M059J (cell line): ENCODE measurements at regions not wholly inside any gene's neighbourhood (a gene's known extent, or its start where the extent isn't known, plus 50 kb on each side); places are given as distances from the start of the nearest gene placed in this dataset.
A peak's percentile ranks its signal among the peaks of the same experiment; 100 is the strongest.
"Not testable (repeated sequence)": the region's sequence is repeated elsewhere in the genome, so short reads cannot be mapped to it uniquely, and the experiment has no call there.

Experiments
- DNase-seq: peaks from one replicate; pipeline ENCODE4 v3.0.0-alpha.2; 2012; ENCODE audit warnings: low read depth

DNA sequence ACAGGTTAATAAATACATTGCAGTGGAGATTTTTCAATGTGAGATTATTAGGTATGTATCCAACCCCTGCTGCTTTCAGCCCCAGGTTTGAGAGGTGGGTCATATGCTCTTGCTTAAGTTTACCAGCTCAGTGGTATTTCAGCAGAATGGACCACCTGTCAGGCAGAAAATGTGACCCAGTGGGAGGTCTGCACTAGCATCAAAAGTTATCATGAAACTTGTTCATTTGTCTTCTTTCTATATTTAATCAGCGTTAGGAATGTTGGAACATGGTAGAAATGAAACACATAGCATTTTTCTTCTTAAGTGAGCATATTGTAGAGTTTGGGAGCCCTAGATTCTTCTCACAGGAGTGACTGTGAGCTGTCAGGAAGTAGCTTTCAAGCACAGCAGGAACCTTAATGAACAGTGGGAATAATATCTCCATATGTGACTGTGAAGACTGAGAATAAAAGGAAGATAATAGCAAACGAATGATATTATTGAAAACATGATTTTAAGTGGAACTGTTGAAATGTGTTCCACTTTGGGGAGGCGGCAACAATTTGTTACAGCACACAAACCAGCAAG lies 596.9 kb upstream of the CDH6 start:
- no peak for DNase-seq

DNA sequence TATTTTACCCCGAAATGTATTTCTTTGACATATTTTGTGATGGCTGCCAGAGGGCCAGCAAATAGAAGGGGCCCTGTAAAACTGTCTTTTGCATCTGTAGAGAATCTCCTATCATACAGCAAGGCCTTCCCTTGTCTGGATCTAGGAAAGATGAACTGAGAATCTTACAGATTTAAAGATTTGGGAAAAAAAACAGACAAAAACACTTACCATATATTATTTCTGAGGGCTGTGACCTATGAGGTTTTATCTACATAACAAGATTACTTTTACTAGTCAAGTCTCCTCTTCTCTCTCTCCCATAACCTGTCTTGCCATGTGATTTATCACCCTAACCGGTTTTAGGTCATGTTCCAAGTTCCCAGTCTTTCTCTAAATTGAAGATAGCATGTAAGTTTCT lies 599.2 kb upstream of the CDH6 start:
- DNase-seq = no peak

DNA sequence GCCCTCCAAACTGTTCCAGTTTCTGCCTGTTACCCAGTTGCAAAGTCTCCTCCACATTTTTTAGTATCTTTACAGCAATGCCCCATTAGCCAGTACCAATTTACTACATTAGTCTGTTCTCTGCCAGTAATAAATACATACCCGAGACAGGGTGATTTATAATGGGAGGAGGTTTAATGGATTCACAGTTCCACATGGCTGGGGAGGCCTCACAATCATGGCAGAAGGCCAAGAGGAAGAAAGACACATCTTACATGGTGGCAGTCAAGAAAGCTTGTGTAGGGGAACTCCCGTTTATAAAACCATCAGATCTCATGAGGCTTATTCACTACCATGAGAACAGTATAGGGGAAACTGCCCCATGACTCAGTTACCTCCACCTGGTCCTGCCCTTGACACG lies 600.7 kb upstream of the CDH6 start:
- no peak for DNase-seq

DNA sequence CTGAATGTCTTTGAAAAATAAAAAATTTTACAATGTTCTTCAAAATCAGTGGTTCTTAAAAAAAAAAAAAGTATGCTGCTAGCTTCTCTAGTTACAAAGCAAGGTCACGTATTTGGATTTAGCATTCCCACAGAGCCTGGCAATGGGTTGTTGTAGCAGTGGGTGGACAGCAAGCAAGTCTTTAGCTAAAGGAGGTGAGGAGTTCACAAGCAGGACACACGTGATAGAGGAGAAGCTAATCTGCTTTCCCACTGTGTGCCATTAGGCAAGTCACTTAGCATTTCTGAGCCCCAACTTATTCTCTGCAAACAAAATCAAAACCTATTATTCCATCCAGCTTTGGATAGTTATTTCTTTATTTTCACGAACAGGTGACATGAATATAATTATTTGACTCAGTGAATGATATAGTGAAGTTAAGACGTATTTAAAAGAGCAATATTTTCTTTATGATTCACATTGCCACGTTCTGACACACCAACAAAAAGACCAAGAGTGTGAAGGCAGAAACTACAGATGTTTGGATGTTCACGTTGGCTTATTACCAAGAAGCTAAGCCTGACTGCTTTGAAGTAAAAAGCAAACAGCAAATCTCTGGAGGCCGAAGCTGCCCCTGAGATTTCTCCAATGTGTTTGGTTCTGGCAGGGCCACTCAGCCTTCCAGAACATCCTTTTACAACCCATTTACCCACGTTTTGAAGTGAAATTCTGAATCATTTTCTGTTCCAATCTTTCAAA lies 612.1 kb upstream of the CDH6 start:
- no peak for DNase-seq

DNA sequence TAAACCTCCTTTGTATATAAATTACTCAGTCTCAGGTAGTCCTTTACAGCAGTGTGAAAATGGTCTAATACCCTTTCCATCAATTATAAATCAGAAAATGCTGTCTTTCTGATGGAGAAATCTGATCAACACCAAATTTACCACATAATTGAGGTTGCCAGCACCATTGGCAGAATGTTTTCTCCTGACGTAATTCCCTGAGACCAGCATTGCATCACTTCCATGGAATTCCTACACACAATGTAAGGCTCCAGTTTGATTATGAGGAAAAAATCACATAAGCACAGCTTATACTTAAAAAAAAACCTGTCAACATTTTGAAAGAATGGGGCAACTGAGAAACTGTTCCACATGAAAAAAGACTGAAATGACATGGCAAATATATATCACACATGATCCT lies 618.7 kb upstream of the CDH6 start:
- DNase-seq = no peak

DNA sequence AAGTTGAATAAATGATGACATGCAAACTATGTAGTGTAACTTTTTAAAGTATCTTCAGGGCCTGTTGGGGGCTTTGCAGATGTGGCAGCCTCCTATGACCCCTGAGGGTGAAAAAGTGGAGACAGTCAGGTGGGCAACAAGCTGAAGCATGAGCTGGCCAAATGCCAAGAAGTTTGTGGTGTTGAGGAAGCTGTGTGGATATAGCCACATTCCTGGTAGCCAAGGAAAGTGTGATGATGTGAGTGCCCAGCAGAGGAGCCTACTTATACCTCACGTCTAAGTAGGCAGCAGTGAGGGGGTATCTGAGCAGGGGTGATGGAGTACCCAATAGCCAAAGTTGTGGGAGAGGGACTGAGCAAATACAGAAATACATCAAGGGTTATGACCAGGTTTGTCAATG lies 621.2 kb upstream of the CDH6 start:
- DNase-seq = no peak

DNA sequence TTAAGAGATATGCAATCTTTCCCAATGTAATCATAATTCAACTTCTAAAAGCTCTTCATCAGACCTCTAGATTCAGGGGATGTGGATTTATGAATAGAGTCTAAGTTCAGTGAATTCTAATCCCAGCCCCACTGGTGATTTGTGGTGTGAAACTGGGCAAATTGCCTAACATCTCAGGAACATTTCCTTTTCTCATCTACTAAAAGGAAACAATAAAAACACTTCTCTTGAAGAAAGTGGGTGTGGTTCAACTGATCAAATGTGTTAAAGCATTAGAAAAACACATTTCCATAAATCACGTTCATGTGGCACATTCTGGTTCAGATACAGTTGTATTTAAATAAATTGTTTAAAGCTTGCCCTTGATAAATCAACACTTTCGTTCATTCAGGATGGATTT lies 631.7 kb upstream of the CDH6 start:
- DNase-seq = no peak

DNA sequence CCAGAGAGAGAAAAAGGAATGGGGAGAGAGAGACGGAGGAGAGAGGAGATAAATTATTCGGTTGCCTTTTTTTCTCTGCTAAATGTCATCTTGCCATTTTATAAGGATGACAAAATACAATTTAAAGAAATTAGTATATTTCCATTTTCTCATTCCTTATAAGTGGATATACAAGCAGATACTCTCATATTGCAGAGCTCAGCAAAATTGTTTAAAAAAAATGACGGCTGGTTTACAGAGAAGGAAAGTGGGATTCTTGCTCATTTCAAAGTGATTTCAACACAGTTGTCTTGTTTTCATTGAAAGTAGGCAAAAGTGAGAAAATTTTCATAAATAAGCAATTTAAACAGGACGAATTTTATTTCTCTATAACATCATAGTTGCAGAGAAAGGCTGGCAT lies 641.9 kb upstream of the CDH6 start:
- no peak for DNase-seq

DNA sequence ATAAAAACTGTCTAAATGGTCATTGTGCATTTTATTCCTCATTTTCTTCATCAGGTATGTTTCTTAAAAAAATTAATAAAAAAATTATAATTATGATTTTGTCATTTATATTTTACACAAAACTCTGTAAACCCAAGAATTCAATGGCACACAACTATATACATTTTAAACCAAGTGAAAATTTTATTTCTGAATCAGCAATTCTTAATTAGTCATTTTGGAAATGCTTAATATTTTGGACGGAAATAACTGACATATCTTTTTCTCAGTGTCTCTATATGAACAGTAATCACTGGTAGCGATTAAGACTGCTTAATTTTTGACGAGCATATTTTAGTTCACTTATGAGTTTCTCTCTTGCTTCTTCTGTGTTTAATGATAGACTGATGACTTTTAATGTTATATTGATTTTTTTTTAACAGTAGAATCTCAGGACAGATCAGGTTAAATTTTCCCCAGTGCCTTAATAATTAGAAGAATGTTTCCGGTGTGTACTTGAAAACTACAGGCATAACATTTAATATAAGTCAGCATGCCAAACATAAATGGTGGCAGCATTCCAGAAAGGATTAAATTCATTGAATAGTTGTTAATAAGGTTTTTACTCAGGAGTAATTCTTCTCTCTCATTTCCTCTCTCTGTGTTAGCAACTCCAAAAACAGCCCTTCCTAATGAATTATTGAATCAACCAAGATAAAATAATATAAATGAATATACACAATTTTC lies 644.7 kb upstream of the CDH6 start:
- DNase-seq = no peak

DNA sequence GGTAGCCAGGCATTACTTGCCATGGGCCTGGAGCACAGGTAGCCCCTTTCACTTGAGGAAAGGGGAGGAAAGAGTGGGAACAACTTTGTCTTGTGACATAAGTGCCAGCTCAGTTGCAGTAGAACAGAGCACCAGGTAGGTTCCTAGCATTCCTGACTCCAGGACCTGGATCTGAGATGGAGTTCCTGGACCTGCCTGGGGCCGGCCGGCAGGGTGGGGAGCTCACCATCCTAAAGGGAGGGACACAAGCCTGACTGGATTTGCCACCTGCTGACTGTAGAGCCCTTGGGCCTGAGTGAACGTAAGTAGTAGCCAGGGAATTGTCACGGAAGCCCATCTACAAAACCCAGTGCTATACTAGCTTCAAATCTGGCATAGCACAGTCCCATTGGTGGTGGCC lies 653.3 kb upstream of the CDH6 start:
- no peak for DNase-seq

DNA sequence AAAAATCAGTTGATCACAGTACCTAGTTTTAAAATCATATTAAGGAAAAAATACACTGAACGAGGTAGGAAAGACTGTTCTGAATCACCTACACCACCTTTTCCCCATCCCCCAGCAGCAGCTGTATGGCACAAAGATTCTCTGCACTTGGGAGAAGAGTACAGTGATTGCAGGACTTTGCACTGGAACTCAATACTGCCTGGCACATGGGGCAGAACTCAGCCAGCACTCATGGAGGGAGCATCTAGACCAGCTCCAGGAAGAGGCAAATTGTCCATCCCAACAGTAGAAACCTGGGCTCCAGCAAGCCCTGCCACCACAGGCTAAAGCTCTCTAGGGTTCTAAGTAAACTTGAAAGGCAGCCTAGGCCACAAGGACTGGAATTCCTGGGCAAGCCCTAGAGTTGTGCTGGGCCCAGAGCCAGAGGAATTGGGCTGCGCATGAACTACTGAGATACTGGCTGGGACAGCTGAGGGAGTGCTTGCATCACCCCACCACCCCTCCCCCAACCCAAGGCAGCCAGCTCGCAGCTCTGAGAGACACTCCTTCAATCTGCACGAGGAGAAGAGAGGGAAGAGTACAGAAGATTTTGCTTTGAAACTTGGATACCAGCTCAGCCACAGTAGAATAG lies 654.4 kb upstream of the CDH6 start:
- DNase-seq = peak; percentile 3

DNA sequence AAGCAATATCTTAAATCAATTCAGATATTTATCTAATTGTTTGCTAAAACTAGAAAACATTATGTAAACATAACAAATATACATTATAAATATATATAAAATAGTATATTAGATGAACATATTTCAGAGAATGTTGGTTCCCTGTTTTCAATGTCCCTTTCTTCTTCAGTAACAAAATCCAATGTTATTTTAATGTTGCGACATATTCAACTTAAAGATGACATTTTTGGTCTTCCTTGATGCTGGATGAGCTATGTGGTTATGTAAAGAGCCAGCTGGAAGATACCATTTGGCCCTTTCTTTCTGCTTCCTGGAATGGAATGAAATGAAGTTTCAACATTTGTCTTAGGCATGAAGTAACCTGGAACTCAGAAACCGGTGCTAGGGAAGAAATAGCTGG lies 668.1 kb upstream of the CDH6 start:
- DNase-seq = no peak

DNA sequence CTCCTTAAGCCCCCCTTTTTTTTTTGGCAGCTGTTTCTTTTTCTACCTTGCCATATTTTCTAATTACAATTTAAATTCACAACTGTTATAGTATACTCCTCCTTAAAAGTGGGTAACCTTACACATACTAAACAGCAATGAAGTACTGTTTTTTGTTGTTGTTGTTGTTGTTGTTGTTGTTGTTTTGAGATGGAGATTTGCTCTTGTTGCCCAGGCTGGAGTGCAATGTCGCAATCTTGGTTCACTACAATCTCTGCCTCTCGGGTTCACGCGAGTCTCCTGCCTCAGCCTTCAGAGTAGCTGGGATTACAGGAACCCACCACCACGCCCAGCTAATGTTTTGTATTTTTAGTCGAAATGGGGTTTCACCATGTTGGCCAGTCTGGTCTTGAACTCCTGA lies 669.1 kb upstream of the CDH6 start:
- no peak for DNase-seq

DNA sequence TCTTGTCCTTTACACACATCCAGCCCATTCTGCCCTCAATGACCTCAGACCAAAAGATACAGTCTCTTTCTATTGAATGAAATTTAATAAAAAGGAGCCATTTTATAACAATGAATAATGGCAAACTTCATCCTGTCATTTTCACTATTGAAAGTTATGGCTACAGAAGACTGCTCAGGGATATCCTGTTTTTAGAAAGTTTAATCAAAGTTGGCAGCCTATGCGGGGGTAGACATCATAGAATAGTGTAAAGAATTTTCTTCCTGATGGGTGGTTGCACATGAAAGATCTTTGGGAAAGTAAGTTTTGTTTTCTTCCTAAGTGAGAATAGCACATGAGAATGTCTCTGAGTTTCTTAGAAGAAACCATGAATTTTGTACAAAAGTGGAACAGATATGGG lies 670.4 kb upstream of the CDH6 start:
- no peak for DNase-seq

DNA sequence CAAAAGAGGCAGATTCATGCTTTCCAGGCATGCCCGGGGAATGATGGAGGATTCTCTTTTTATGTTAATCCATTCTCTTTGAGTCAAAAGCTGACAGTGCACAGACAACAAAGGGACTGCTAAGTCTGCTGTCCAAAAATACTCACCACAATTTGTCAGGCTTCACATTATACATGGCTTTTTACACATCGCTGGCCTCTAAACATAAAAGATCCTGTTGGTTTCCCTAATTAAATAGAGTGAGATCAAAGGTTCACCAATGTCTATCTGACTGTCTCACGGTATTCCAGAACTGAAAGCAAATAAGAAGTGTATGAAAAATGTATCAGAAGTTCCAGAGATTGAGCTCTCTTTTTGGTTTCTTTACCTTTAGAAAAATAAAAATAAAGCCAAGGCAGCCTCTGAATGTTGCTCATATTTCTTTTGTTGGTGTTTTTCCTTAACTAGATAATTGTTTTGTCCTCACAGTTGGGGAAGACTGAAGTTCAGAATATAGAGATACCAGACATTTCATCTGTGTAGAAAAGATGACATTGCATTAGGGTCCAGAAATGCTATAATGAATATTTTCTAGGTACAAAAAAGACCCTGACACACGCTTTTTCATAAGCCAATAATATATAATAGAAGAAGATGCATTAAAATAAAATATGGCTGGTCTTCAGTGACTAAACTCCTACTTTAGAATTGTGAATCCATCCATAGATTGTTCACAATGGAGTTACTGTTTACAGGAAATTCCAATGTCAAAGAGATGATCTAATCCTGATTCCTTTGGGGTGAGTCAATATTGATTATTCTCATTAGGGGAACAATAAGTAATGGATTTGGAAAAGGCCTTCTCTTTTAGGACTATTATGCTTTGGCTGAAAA lies 688.2 kb upstream of the CDH6 start:
- peak; percentile 25 for DNase-seq

DNA sequence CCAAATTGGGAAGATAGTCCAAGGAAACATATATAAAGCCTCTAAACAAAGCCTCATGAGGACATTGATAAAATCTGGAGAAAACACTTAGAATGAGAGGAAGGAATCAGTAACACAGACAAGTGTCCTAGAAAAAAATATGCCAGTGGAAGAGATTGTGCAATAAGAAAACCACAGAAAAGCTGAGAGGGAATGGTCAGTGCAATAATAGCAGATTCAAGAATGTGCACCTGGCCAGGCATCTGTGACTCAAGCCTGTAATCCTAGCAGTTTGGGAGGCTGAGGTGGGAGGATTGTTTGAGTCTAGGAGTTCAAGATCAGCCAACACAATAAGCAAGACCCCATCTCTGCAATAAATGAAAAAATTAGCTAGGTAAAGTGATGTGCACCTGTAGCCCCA lies 691.2 kb upstream of the CDH6 start:
- peak; percentile 40 for DNase-seq

DNA sequence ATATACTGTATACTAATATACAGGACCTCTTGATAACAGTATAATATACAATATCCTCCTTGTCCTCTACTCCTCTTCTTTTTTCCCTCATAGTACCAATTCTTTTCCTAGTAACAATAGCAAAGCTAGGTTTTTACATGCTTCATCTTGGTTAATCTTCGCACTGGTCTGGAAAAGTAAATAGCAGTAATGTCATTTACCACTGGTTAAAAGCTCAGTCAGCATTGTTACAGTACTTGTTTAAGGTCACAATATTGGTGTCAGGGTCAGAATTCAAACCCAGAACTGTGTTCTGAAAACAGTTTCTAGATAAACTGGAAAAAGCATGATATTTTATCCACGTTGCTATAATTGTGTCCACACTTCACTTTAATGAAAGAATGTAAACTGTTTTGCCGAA lies 692.4 kb upstream of the CDH6 start:
- DNase-seq = no peak

DNA sequence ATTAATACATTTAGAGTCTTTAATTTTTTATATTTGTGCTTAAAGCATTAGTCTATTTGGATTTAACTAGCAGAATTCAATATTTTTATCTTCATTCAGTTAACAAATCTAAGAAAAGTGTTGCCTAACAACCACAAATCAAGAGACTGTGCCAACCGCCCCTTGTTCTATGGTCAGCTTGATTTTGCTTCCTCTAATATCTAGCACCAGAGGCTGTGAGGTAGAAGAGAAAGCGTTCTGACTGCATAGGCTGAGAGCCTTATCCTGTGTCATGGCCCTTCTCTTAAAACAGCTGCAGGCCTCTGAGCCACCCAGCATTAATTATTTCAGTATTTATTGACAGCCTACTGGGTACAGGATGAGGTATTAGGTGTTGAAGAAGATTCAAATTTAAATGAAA lies 693.0 kb upstream of the CDH6 start:
- no peak for DNase-seq

DNA sequence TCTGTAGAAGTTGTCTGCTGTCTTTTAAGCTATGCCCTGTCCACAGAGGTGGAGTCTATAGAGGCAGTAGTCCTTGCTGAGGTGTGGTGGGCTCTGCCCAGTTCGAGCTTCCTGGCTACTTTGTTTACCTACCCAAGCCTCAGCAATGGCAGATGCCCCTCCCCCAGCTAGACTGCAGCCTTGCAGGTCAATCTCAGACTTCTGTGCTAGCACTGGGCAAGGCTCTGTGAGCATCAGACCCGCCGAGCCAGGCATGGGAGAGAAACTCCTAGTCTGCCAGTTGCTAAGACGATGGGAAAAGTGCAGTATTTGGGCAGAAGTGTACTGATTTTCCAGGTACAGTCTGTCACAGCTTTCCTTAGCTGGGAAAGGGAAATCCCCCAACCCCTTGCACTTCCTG lies 694.1 kb upstream of the CDH6 start:
- no peak for DNase-seq

DNA sequence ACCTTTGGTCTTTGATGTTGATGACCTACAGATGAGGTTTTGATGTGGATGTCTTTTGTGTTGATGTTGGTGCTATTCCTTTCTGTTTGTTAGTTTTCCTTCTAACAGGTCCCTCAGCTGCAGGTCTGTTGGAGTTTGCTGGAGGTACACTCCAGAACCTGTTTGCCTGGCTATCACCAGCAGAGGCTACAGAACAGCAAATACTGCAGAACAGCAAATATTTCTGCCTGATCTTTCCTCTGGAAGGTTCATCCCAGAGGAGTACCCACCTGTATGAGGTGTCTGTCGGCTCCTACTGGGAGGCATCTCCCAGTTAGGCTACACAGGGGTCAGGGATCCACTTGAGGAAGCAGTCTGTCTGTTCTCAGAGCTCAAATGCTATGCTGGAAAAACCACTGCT lies 694.5 kb upstream of the CDH6 start:
- DNase-seq = no peak

DNA sequence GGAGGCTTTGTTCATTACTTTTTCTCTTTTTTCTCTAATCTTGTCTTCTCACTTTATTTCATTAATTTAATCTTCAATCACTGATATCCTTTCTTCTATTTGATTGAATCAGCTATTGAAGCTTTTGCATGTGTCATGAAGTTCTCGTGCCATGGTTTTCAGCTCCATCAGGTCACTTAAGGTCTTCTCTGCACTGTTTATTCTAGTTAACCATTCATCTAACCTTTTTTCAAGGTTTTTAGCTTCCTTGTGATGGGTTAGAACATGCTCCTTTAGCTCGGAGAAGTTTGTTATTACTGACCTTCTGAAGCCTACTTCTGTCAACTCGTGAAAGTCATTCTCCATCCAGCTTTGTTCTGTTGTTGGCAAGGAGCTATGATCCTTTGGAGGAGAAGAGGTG lies 695.0 kb upstream of the CDH6 start:
- not testable (repeated sequence) for DNase-seq

DNA sequence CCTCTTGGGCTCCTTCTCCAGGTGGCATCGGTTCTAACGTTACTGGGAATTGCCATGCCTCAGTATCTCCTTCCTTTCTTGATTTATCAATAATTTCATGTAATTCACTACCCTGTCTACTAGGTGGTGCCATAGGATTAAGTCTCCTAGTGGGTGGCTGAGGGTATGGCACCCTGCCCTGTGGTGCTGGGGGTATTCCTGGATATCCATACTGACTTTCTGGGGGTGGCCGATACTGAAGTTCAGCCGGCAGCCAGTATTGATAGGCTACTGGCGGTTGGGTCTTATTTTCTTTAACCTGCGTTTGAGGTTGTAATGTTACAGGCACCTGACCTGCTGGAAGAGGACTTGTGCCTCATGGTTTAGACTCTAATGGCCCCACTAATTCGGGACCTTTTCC lies 699.4 kb upstream of the CDH6 start:
- DNase-seq = not testable (repeated sequence)
